ENCODE measurements at regions not wholly inside any gene's neighbourhood (a gene's known extent, or its start where the extent isn't known, plus 50 kb on each side); places are given as distances from the start of the nearest gene placed in this dataset.

GRCh38 chr1:30477588-30477987 is 245.8 kb downstream of the MATN1 start:
- no peak for DNase-seq (ENCODE audit: low read depth in 1 of 2, low spot score in 1 of 2)
- CTCF ChIA-PET: interaction anchor here (0.7 kb wide), 1 partner anchor 119 kb away, joined by 3 read pairs; no protein-coding TSS in a partner anchor

GRCh38 chr1:30476911-30477459 is 246.4 kb downstream of the MATN1 start:
- Histone ChIP-seq H3K4me3 (no peak overlapping the region), H3K27ac (no peak overlapping the region), H3K4me2 (no peak overlapping the region), H3K4me1 (no peaks in the 10 kb centered on the region), H3K9me3 (no peaks in the 10 kb centered on the region)
- ATAC-seq: no peak
- CTCF ChIA-PET: no interaction called here
- FAIRE-seq: no peak
- WGBS (ENCODE audit: missing lambda C conversion rate): 88% methylated on average over 4 of the region's 8 CpGs
- TF ChIP-seq MAX (IDR thresholded peaks at IDR 0.05) (no peak), RAD21 (conservative IDR thresholded peaks at IDR 0.05 in 1 of 2, IDR thresholded peaks at IDR 0.05 in 1 of 2) (no peak), NR3C1 (IDR thresholded peaks at IDR 0.05) (no peak), USF2 (IDR thresholded peaks at IDR 0.05) (no peak), KDM5A (IDR thresholded peaks at IDR 0.05) (no peak), EHMT2 (IDR thresholded peaks at IDR 0.05; ENCODE audit: low read depth) (no peak), SMC3 (IDR thresholded peaks at IDR 0.05) (no peak), MAFK (IDR thresholded peaks at IDR 0.05; ENCODE audit: partially characterized antibody) (no peak), ESRRA (IDR thresholded peaks at IDR 0.05; ENCODE audit: borderline replicate concordance, low read length) (no peak), RFX5 (IDR thresholded peaks at IDR 0.05) (no peak), ELK1 (IDR thresholded peaks at IDR 0.05; ENCODE audit: low read depth, low read length) (no peak), KDM1A (IDR thresholded peaks at IDR 0.05; ENCODE audit: low read depth) (no peak), ZFP36 (IDR thresholded peaks at IDR 0.05; ENCODE audit: borderline replicate concordance, partially characterized antibody) (no peak), CHD2 (IDR thresholded peaks at IDR 0.05; ENCODE audit: low read length, partially characterized antibody) (no peak), E2F6 (IDR thresholded peaks at IDR 0.05; ENCODE audit: borderline replicate concordance, low read depth) (no peak), ZNF302 (CRISPR knock-in tag; IDR thresholded peaks at IDR 0.05) (no peak), ZSCAN20 (CRISPR knock-in tag; IDR thresholded peaks at IDR 0.05) (no peak), TP53 (CRISPR knock-in tag; IDR thresholded peaks at IDR 0.05) (no peak)
- no peak for DNase-seq (ENCODE audit: low read depth in 1 of 2, low spot score in 1 of 2)
- POLR2A ChIA-PET: no interaction called here

More at GRCh38 chr1:30477588-30477987, 245.8 kb downstream of the MATN1 start:
- TF ChIP-seq CTCF (IDR thresholded peaks at IDR 0.05): no peak
- no peak for TF ChIP-seq SREBF2 (IDR thresholded peaks at IDR 0.05)
- TF ChIP-seq CEBPB (IDR thresholded peaks at IDR 0.05): no peak
- TF ChIP-seq POLR2A (IDR thresholded peaks at IDR 0.05; ENCODE audit: low read length): no peak
- TF ChIP-seq ZSCAN20 (CRISPR knock-in tag; IDR thresholded peaks at IDR 0.05): no peak
- no peak for TF ChIP-seq SMC3 (IDR thresholded peaks at IDR 0.05)
- TF ChIP-seq RNF2 (IDR thresholded peaks at IDR 0.05; ENCODE audit: borderline replicate concordance, low read depth): no peak
- TF ChIP-seq RFX5 (IDR thresholded peaks at IDR 0.05): no peak
- no peak for TF ChIP-seq TP53 (CRISPR knock-in tag; IDR thresholded peaks at IDR 0.05)
- no peak for TF ChIP-seq MAX (IDR thresholded peaks at IDR 0.05)
- TF ChIP-seq POLR2AphosphoS2 (conservative IDR thresholded peaks at IDR 0.05; ENCODE audit: low read length): no peak
- no peak for TF ChIP-seq TFCP2L1 (CRISPR knock-in tag; IDR thresholded peaks at IDR 0.05)
- no peak for TF ChIP-seq PHF8 (IDR thresholded peaks at IDR 0.05; ENCODE audit: borderline replicate concordance, low read depth)
- H3K4me2 ChIP-seq: no peak overlapping the region
- 52% methylated on average over 6 of the region's 8 CpGs for WGBS (ENCODE audit: missing lambda C conversion rate)
- H3K27ac ChIP-seq: no peak overlapping the region
- H3K4me3 ChIP-seq: no peak overlapping the region
- FAIRE-seq (no peak), ATAC-seq (no peak)
- POLR2A ChIA-PET: no interaction called here
- no peaks in the 10 kb centered on the region for H3K4me1 ChIP-seq
- H3K9me3 ChIP-seq: no peaks in the 10 kb centered on the region
